HG03066 (cell line): ENCODE measurements at regions not wholly inside any gene's neighbourhood (a gene's known extent, or its start where the extent isn't known, plus 50 kb on each side); places are given as distances from the start of the nearest gene placed in this dataset.

ENCODE experiments used
- ATAC-seq: cut with Tn5 transposase; IDR thresholded peaks from one replicate; pipeline ENCODE4 v1.9.1; 2021; ENCODE audit warnings: low read depth; ENCODE audit not compliant: unreplicated experiment

- no peak for ATAC-seq
These were observed 157.9 kb upstream of the HES1 start for GRCh38 chr3:193978030-193978429.

- no peak for ATAC-seq
These were observed 157.5 kb upstream of the HES1 start for GRCh38 chr3:193978486-193978885.

DNA sequence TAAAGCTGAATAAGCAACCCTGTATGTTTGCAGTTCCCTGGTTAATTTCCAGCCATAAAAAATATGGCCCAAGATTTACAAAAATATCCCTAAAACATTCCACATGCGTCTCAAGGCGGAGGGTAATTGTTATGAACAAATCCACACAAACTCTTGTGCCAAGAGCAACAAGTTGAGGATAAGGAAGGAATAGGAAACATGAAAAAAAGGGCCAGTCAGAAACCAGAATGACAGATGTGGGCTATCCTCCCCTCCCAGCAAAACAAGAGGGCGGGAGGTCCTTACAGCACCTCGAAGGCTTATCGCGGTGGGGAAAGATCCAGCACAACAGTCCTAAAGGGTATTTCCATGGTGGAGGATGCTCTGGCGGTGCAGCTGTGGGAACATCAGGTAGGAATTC, 155.6 kb upstream of the HES1 start:
- no peak for ATAC-seq

DNA sequence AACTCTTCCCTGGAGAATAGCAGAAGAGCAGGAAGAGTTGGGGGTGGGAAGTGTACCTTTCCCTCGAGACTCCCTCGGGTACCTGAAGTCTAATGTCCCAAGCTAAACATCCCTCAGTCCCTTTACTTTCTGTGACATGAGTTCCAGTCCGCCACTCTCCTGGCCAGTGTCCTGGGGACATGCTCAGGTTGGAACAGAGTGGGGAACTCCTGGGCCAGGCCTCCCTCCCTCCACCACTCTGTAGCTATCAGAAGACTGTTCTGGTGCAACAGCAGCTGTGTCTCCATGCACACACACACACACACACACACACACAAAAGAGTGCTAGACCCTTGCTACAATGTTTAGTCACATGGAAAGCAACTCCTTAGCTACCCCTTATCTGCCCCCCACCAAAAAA, 155.0 kb upstream of the HES1 start:
- ATAC-seq, result no peak

DNA sequence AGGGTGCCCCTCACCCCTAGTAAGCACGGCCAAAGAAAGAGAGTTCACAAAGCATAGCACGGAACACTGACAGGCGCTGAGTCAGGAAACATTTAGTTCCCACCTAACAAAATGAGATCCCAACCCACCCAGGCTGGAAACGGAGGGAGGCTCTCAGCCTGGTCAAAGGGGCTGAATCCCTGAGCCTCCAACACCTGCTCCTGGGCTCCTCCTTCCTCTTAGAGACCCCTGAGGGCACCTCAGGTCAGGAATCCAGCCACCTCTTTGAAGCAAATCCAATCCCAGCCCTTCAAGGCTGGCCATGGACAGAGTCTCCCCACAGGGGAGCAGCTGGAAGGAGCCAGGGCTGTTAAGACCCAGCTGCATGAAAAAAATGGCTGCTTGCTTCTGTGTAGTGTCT, 154.4 kb upstream of the HES1 start:
- no peak for ATAC-seq

DNA sequence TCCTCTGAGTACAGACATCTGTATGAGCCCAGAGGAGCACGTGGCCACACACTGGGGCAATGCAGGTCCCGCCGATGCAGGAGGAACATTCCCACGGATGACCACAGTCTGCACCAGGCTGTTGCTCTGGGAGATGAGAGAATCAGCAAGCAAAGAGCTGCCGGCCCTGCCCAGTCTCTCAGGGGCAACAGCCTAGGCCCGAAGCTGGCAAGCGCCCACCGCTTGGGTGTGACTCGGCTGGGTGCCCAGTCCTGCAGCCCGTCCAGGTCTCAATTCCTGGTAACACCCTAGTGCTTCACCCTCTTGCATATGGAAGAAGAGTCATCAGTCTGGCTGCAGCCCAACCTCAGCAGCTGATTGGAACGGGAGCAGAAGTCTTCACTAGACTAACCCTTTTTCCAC, 153.7 kb upstream of the HES1 start:
- ATAC-seq, result no peak

- ATAC-seq, result no peak
These were observed 151.8 kb upstream of the HES1 start for GRCh38 chr3:193983846-193984818.

DNA sequence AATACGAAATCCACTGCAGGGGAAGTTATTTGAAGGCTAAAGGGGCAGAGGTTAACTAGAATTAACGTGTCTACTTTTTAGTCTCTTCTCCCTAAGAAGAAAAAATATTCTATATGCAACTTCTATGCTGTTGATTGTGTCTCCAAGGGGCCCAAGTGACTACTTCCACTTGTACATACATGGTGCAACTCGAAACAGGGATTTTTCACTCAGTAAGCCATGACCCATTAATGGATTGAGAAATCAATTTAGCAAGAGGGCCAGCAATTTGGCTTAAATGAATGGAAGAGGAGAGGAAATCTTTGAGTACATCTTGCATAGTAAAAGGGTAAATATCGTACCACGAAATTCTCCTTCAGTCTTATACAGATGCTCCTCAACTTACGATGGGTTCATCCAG, 151.1 kb upstream of the HES1 start:
- no peak for ATAC-seq

GRCh38 chr3:193987186-193987585, 148.8 kb upstream of the HES1 start:
- ATAC-seq, result no peak

DNA sequence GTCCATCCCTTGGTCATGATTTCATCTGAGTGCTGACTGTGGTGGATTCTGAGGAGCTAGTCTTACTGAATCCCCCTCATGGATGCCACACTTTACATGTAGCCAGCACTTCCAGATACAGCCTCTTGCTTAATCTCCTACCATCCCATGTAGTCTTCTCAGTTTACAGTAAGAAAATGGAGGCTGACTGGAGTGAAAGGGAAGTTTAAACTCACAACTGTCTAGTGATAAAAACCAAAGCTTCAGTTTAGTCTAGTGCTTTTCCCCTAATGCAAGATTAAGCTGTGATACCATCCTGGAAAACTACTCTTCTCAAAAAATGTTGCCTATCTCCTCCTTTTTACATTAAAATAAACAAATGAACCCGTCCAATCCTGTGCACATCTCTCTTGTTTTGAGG, 146.8 kb upstream of the HES1 start:
- ATAC-seq, result no peak

DNA sequence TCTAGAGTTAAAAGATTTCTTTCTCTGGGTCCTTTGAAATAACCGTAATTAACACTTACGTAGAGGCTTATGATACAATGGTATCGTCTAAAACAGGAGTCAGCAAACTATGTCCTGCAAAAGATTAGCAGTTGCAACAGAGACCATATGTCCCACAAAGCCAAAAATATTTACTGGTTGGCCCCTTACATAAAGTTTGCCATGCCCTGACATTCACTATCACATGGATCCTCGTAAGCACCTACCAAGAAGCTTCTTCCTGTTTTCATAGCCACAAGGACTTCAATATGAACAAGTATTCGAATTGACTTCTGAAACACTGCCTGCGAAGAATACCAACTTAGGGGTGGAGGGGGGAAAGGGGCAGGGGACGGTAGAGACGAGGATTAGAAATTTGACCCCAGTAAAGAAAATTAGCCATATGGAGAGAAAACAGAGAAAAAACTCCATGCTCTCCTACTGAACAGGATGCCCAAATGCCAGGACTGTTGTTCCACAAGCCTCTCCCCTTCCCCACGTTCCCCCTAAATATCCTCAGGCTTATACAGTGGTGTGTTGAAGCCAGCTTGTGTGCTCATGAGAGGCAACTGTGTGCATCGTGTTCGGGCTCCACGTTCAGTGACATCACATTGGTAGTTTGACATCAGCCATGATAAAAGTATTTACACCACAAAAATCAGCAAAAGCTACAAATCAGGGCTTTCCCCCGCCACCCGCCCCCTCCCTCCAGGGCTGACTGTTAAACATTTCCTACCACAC, 144.1 kb upstream of the HES1 start:
- no peak for ATAC-seq

DNA sequence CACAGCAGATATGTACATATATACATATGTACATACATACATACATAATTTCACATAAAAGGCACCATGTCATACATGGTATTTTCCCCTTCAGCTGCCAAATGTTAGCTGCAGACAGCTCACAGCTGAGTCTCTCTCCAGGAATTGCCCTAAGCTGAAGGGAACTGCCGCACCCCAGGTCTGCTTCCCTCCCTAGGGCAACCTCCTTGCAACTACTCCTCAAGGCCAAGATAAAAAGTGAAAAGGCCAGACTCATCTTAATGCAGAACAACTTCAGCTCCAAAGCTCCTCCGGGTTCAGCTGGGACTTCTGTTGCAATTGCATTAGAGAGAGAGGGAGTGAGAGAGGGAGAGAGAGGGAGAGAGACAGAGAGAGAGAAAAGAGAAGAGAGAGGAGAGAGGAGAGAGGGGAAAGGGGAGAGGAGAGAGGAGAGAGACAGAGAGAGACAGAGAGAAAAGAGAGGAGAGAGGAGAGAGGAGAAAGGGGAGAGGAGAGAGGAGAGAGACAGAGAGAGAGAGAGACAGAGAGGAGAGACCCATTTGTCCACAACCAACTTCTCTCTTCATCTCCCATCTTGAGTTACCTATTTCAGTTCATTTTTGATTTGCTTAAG, 143.4 kb upstream of the HES1 start:
- no peak for ATAC-seq

DNA sequence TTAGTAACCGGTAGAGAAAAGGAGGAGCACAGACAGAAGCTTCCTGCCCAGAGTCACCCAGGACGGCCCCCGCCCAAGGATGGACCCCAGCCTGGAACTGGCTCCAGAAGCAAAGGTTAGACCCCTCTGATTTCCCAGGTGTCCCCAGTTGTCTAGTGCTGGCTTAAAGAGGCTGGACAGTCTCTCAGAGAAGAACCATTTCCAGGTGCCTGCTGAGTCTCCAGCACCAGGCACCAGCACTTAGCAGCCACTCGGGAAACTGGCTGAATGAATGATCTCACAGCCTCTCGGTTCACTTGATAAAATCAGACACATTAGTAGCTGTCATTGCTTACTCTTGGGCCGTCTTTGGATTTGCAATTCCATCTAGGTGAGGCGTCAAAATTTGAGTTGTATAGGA, 139.7 kb upstream of the HES1 start:
- no peak for ATAC-seq

DNA sequence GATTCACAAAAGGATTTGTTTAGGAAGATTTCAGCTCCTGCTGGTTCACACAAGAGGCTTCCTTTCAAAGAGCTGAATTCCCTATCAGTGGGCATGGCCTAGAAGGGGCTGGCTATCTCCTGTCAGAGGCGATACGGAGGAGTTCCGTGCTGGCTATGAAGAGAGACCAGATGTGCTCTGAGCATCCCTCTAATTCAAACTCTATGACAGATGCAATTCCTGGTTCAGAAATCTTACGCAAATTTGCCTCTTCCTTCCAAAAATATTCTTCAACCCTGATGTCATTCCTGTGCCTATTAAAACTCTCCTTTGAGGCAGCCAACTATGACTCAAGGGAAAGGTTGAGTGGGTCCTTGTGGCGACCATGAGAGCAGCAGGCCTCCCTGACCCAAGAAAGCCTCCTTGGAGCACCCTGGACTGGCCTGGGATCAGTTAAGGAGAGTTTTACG, 139.3 kb upstream of the HES1 start:
- ATAC-seq, result no peak

DNA sequence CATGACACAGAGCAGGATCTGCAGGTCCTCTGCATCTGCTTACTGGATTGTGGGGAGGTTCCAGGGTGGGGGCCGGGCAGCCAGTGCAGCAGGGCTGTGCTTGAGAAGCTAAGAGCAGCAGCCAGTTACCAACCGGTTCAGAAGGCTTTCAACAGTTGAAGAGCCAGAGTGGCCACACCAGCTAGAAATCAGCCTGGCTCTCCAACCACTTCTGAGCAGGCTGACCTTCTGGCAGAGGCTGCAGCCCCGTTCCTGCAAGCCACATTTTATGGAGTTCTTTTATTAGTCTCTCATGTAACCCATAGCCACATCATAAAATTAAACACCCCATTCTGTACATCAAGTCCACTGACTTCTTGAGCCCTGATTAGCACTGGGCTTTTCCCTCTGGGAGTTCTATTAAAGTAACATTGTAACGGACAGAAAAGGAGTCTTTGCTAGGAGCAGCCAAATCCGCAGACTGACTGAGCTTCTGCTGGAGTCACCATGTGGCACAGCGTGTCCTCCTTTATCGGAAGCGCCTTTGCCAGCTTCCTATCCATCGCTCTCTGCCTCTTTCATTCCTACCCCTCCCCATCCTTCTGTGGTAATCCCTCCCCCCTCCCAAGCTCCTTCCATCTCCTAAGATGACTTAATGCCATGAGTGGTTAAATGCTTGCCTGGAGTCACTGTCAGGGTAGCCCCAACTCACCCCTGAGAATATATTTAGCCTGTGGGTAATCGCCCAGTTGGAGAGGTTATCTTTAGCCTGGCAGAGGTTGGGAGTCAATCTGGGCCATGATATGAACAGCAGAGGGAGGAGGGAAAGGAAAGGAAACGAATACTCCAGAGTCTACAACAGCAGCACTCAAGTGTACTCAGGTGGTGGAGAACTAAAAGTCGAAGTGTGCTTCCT, 138.5 kb upstream of the HES1 start:
- no peak for ATAC-seq

DNA sequence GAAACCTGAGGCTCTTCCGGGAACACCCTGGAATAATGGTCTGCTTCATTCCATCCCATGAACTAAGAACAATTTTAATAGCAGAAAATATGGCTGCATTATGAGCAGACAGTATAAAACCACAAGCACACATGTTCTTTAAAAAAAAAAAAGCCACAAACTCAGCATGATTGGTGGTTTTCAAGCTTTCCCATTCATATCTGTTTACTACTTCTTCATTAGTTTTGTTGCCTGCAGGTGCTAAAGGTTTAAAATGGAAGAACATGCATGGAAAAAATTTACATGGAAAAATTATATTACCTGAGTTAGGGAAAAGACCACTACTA, 137.9 kb upstream of the HES1 start:
- ATAC-seq, result no peak

- no peak for ATAC-seq
These were observed 137.2 kb upstream of the HES1 start for GRCh38 chr3:193998628-193999195.

GRCh38 chr3:194000100-194000499, 135.8 kb upstream of the HES1 start:
- no peak for ATAC-seq

GRCh38 chr3:194000712-194001111, 135.2 kb upstream of the HES1 start:
- ATAC-seq, result no peak
